SK-N-SH treated with all-trans-retinoic acid at 6 μM for 48 hours (cell line): ENCODE measurements at regions not wholly inside any gene's neighbourhood (a gene's known extent, or its start where the extent isn't known, plus 50 kb on each side); places are given as distances from the start of the nearest gene placed in this dataset.

Source experiments
- ATAC-seq: fragments of 200-7000 bp; cut with Tn5 transposase; 3 replicates; pipeline ENCODE4 v1.9.1; 2020; ENCODE audit warnings: mild to moderate bottlenecking, moderate library complexity
- ARNTL ChIP-seq: fragments of 450-650 bp; formaldehyde crosslinking; IDR thresholded peaks from 2 replicates; pipeline ENCODE4 v1.5.0; 2020; ENCODE audit warnings: low read depth, mild to moderate bottlenecking, moderate library complexity, borderline replicate concordance
- BACH2 ChIP-seq: fragments of 250-450 bp; sonication (Bioruptor Pico); IDR thresholded peaks from 2 replicates; pipeline ENCODE4 v1.9.0; 2021; ENCODE audit warnings: mild to moderate bottlenecking, borderline replicate concordance
- CSDC2 ChIP-seq: fragments of 250-450 bp; sonication (Bioruptor Pico); IDR thresholded peaks from 2 replicates; pipeline ENCODE4 v1.5.0; 2020; ENCODE audit warnings: mild to moderate bottlenecking, moderate library complexity
- GLIS3 ChIP-seq: fragments of 250-450 bp; sonication (Bioruptor Pico); IDR thresholded peaks from 2 replicates; pipeline ENCODE4 v1.5.0; 2020; ENCODE audit warnings: mild to moderate bottlenecking, moderate library complexity
- ISL1 ChIP-seq: fragments of 250-450 bp; sonication (Bioruptor Pico); IDR thresholded peaks from 2 replicates; pipeline ENCODE4 v2.1.2; 2022; ENCODE audit warnings: mild to moderate bottlenecking, moderate library complexity
- OSR1 ChIP-seq: fragments of 250-450 bp; sonication (Bioruptor Pico); IDR thresholded peaks from 2 replicates; pipeline ENCODE4 v1.8.0; 2022; ENCODE audit warnings: moderate library complexity, mild to moderate bottlenecking, inconsistent platforms
- PPARA ChIP-seq: fragments of 250-450 bp; sonication (Bioruptor Pico); IDR thresholded peaks from 2 replicates; pipeline ENCODE4 v1.5.0; 2020; ENCODE audit warnings: mild to moderate bottlenecking, borderline replicate concordance
- RARB ChIP-seq: fragments of 250-450 bp; sonication (Bioruptor Pico); IDR thresholded peaks from 2 replicates; pipeline ENCODE4 v1.8.0; 2021; ENCODE audit warnings: mild to moderate bottlenecking, moderate library complexity
- SNAI2 ChIP-seq: fragments of 250-450 bp; sonication (Bioruptor Pico); IDR thresholded peaks from 2 replicates; pipeline ENCODE4 v1.5.0; 2020; ENCODE audit warnings: mild to moderate bottlenecking, moderate library complexity
- TCF4 ChIP-seq: fragments of 250-450 bp; sonication (Bioruptor Pico); IDR thresholded peaks from 2 replicates; pipeline ENCODE4 v1.8.0; 2021; ENCODE audit warnings: mild to moderate bottlenecking, moderate library complexity, borderline replicate concordance
- TOX ChIP-seq: fragments of 250-450 bp; sonication (Bioruptor Pico); IDR thresholded peaks from 2 replicates; pipeline ENCODE4 v1.8.0; 2021; ENCODE audit warnings: mild to moderate bottlenecking, moderate library complexity, borderline replicate concordance
- ZC3H10 ChIP-seq: fragments of 250-450 bp; sonication (Bioruptor Pico); IDR thresholded peaks from 2 replicates; pipeline ENCODE4 v1.5.1; 2021; ENCODE audit warnings: mild to moderate bottlenecking, moderate library complexity
- ZFP3 ChIP-seq: fragments of 250-450 bp; sonication (Bioruptor Pico); IDR thresholded peaks from 2 replicates; pipeline ENCODE4 v1.5.0; 2020; ENCODE audit warnings: mild to moderate bottlenecking, moderate library complexity
- ZFP30 ChIP-seq: fragments of 450-650 bp; formaldehyde crosslinking; IDR thresholded peaks from 2 replicates; pipeline ENCODE4 v1.5.0; 2022; ENCODE audit warnings: mild to moderate bottlenecking, moderate library complexity
- ZNF565 ChIP-seq: fragments of 450-650 bp; formaldehyde crosslinking; conservative IDR thresholded peaks from 2 replicates; pipeline ENCODE4 v1.5.0; 2020; ENCODE audit warnings: low read depth, mild to moderate bottlenecking, moderate library complexity
- ZNF70 ChIP-seq: fragments of 450-650 bp; formaldehyde crosslinking; IDR thresholded peaks from 2 replicates; pipeline ENCODE4 v1.5.0; 2020; ENCODE audit warnings: mild to moderate bottlenecking, moderate library complexity
- ZNF8 ChIP-seq: fragments of 450-650 bp; formaldehyde crosslinking; IDR thresholded peaks from 2 replicates; pipeline ENCODE4 v1.5.0; 2020; ENCODE audit warnings: mild to moderate bottlenecking, moderate library complexity
- TF ChIP-seq, protein P1 (sequence below): fragments of 250-450 bp; sonication (Bioruptor Pico); IDR thresholded peaks from 2 replicates; pipeline ENCODE4 v1.8.0; 2021; ENCODE audit warnings: low read depth, mild to moderate bottlenecking, moderate library complexity, borderline replicate concordance
- TF ChIP-seq, protein P2 (sequence below): fragments of 250-450 bp; sonication (Bioruptor Pico); IDR thresholded peaks from 2 replicates; pipeline ENCODE4 v1.8.0; 2020; ENCODE audit warnings: mild to moderate bottlenecking, moderate library complexity, borderline replicate concordance
- TF ChIP-seq, protein P3 (sequence below): fragments of 250-450 bp; sonication (Bioruptor Pico); IDR thresholded peaks from 2 replicates; pipeline ENCODE4 v1.5.1; 2021; ENCODE audit warnings: mild to moderate bottlenecking, moderate library complexity
- TF ChIP-seq, protein P4 (sequence below): fragments of 250-450 bp; sonication (Bioruptor Pico); IDR thresholded peaks from 2 replicates; pipeline ENCODE4 v1.5.0; 2020; ENCODE audit warnings: mild to moderate bottlenecking, moderate library complexity
- TF ChIP-seq, protein P5 (sequence below): fragments of 250-450 bp; sonication (Bioruptor Pico); IDR thresholded peaks from 2 replicates; pipeline ENCODE4 v1.5.1; 2020; ENCODE audit warnings: low read depth, mild to moderate bottlenecking, moderate library complexity

DNA sequence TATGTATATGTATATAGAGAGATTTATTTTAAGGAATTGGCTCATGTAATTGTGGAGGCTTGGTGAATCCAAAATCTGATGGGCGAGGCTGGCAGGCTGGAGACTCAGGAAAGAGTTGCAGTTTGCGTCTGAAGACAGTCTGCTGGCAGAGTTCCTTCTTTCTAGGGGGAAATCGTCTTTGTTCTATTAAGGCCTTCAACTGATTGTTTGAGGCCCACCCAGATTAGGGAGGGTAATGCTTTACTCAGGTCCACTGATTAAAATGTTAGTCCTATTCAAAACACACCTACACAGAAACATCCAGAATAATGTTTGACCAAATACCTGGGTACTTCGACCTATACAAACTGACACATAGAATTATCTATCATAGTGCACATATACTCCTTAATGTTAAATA, 149.5 kb downstream of the NAA11 start (continued):
- TF ChIP-seq, protein P1, sequence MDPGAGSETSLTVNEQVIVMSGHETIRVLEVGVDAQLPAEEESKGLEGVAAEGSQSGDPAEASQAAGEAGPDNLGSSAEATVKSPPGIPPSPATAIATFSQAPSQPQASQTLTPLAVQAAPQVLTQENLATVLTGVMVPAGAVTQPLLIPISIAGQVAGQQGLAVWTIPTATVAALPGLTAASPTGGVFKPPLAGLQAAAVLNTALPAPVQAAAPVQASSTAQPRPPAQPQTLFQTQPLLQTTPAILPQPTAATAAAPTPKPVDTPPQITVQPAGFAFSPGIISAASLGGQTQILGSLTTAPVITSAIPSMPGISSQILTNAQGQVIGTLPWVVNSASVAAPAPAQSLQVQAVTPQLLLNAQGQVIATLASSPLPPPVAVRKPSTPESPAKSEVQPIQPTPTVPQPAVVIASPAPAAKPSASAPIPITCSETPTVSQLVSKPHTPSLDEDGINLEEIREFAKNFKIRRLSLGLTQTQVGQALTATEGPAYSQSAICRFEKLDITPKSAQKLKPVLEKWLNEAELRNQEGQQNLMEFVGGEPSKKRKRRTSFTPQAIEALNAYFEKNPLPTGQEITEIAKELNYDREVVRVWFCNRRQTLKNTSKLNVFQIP: no peak
- no peak for TF ChIP-seq ZNF70 (CRISPR knock-in tag)
- no peak for TF ChIP-seq ZFP3 (CRISPR knock-in tag)
- TF ChIP-seq CSDC2 (CRISPR knock-in tag): no peak
- no peak for TF ChIP-seq PPARA (CRISPR knock-in tag)
- no peak for TF ChIP-seq TOX (CRISPR knock-in tag)
- no peak for TF ChIP-seq SNAI2 (CRISPR knock-in tag)
- no peak for TF ChIP-seq ZNF8 (CRISPR knock-in tag)
- no peak for TF ChIP-seq ZNF565
- no peak for TF ChIP-seq ZFP30 (CRISPR knock-in tag)
- TF ChIP-seq ISL1 (CRISPR knock-in tag): no peak
- TF ChIP-seq, all 23 proteins: peak for 0

DNA sequence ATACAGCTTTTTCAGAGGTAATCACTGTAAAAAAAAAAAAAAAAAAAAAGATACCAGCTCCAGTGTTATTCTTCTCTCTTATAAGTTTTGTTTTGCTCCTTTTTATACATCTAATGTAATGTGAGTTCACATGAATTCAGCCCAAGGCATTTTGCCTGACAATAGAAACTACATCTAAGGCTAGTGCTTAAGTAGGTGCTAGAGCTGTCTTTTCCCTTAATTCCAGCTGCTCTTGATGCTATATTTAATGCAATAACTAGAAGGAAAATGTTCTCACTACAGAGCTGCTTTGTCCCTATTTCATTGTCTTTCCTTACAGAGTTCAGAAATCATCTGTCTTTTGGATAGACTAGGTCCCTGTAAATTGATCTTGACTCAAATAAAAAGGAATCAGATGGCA, 150.1 kb downstream of the NAA11 start:
- no peak for ATAC-seq
- TF ChIP-seq ARNTL: no peak
- TF ChIP-seq, protein P2, sequence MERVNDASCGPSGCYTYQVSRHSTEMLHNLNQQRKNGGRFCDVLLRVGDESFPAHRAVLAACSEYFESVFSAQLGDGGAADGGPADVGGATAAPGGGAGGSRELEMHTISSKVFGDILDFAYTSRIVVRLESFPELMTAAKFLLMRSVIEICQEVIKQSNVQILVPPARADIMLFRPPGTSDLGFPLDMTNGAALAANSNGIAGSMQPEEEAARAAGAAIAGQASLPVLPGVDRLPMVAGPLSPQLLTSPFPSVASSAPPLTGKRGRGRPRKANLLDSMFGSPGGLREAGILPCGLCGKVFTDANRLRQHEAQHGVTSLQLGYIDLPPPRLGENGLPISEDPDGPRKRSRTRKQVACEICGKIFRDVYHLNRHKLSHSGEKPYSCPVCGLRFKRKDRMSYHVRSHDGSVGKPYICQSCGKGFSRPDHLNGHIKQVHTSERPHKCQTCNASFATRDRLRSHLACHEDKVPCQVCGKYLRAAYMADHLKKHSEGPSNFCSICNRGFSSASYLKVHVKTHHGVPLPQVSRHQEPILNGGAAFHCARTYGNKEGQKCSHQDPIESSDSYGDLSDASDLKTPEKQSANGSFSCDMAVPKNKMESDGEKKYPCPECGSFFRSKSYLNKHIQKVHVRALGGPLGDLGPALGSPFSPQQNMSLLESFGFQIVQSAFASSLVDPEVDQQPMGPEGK (CRISPR knock-in tag): no peak
- TF ChIP-seq, protein P3, sequence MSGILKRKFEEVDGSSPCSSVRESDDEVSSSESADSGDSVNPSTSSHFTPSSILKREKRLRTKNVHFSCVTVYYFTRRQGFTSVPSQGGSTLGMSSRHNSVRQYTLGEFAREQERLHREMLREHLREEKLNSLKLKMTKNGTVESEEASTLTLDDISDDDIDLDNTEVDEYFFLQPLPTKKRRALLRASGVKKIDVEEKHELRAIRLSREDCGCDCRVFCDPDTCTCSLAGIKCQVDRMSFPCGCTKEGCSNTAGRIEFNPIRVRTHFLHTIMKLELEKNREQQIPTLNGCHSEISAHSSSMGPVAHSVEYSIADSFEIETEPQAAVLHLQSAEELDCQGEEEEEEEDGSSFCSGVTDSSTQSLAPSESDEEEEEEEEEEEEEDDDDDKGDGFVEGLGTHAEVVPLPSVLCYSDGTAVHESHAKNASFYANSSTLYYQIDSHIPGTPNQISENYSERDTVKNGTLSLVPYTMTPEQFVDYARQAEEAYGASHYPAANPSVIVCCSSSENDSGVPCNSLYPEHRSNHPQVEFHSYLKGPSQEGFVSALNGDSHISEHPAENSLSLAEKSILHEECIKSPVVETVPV (CRISPR knock-in tag): no peak
- TF ChIP-seq ZFP3 (CRISPR knock-in tag): no peak
- TF ChIP-seq, protein P4, sequence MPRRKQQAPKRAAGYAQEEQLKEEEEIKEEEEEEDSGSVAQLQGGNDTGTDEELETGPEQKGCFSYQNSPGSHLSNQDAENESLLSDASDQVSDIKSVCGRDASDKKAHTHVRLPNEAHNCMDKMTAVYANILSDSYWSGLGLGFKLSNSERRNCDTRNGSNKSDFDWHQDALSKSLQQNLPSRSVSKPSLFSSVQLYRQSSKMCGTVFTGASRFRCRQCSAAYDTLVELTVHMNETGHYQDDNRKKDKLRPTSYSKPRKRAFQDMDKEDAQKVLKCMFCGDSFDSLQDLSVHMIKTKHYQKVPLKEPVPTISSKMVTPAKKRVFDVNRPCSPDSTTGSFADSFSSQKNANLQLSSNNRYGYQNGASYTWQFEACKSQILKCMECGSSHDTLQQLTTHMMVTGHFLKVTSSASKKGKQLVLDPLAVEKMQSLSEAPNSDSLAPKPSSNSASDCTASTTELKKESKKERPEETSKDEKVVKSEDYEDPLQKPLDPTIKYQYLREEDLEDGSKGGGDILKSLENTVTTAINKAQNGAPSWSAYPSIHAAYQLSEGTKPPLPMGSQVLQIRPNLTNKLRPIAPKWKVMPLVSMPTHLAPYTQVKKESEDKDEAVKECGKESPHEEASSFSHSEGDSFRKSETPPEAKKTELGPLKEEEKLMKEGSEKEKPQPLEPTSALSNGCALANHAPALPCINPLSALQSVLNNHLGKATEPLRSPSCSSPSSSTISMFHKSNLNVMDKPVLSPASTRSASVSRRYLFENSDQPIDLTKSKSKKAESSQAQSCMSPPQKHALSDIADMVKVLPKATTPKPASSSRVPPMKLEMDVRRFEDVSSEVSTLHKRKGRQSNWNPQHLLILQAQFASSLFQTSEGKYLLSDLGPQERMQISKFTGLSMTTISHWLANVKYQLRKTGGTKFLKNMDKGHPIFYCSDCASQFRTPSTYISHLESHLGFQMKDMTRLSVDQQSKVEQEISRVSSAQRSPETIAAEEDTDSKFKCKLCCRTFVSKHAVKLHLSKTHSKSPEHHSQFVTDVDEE (CRISPR knock-in tag): no peak
- TF ChIP-seq BACH2 (CRISPR knock-in tag): no peak
- TF ChIP-seq, protein P5, sequence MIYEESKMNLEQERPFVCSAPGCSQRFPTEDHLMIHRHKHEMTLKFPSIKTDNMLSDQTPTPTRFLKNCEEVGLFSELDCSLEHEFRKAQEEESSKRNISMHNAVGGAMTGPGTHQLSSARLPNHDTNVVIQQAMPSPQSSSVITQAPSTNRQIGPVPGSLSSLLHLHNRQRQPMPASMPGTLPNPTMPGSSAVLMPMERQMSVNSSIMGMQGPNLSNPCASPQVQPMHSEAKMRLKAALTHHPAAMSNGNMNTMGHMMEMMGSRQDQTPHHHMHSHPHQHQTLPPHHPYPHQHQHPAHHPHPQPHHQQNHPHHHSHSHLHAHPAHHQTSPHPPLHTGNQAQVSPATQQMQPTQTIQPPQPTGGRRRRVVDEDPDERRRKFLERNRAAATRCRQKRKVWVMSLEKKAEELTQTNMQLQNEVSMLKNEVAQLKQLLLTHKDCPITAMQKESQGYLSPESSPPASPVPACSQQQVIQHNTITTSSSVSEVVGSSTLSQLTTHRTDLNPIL (CRISPR knock-in tag): no peak
- TF ChIP-seq, protein P1: no peak
- TF ChIP-seq TOX (CRISPR knock-in tag): no peak
- TF ChIP-seq ZNF8 (CRISPR knock-in tag): no peak

DNA sequence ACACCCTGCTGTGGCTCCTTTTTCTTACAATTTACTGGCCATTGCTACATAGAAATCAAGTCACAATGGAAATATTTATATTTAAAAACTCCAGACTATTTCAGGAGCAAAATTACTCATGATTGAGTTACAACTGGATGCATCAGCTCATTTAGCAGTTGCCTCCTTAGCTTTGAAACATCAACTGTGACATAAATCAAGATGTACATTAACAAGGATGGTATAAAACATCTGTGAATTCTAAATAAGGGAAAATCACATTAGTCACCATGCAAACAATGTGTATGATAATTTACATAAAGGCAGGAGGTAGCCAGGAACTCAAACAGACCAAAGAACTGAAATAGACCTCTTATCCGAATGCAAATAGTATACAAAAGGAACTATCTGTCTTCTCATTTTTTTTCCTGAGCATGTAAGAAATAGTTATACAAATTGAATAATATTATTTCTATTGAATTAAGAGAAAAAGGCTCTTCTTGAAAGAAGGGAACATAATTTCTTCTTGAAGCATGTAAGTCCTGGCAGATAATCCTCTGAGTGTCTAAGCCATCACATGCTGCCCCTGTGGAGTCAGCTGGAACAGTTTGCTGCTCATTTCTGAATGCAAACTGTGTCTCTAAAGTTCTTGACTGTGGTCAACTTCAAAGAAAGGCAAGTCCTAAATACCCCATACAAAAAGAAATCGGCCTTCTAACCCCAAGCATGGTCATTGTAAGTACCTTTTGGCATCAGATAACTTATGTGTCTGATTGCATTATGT, 151.2 kb downstream of the NAA11 start:
- TF ChIP-seq TCF4 (CRISPR knock-in tag): no peak
- no peak for TF ChIP-seq RARB (CRISPR knock-in tag)
- no peak for TF ChIP-seq ZC3H10 (CRISPR knock-in tag)
- TF ChIP-seq ZFP3 (CRISPR knock-in tag): no peak
- no peak for TF ChIP-seq ZFP30 (CRISPR knock-in tag)
- no peak for TF ChIP-seq GLIS3
- no peak for TF ChIP-seq PPARA (CRISPR knock-in tag)
- TF ChIP-seq OSR1 (CRISPR knock-in tag): no peak
- TF ChIP-seq BACH2 (CRISPR knock-in tag): no peak
- ATAC-seq: no peak
